ENCODE measurements at regions not wholly inside any gene's neighbourhood (a gene's known extent, or its start where the extent isn't known, plus 50 kb on each side); places are given as distances from the start of the nearest gene placed in this dataset.

- TF ChIP-seq, protein P1, sequence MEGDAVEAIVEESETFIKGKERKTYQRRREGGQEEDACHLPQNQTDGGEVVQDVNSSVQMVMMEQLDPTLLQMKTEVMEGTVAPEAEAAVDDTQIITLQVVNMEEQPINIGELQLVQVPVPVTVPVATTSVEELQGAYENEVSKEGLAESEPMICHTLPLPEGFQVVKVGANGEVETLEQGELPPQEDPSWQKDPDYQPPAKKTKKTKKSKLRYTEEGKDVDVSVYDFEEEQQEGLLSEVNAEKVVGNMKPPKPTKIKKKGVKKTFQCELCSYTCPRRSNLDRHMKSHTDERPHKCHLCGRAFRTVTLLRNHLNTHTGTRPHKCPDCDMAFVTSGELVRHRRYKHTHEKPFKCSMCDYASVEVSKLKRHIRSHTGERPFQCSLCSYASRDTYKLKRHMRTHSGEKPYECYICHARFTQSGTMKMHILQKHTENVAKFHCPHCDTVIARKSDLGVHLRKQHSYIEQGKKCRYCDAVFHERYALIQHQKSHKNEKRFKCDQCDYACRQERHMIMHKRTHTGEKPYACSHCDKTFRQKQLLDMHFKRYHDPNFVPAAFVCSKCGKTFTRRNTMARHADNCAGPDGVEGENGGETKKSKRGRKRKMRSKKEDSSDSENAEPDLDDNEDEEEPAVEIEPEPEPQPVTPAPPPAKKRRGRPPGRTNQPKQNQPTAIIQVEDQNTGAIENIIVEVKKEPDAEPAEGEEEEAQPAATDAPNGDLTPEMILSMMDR (IDR thresholded peaks at IDR 0.05; ENCODE audit: insufficient read depth, low read length), result no peak
- no peak for TF ChIP-seq POLR2AphosphoS5 (IDR thresholded peaks at IDR 0.05; ENCODE audit: low read depth)
- TF ChIP-seq, protein P2, sequence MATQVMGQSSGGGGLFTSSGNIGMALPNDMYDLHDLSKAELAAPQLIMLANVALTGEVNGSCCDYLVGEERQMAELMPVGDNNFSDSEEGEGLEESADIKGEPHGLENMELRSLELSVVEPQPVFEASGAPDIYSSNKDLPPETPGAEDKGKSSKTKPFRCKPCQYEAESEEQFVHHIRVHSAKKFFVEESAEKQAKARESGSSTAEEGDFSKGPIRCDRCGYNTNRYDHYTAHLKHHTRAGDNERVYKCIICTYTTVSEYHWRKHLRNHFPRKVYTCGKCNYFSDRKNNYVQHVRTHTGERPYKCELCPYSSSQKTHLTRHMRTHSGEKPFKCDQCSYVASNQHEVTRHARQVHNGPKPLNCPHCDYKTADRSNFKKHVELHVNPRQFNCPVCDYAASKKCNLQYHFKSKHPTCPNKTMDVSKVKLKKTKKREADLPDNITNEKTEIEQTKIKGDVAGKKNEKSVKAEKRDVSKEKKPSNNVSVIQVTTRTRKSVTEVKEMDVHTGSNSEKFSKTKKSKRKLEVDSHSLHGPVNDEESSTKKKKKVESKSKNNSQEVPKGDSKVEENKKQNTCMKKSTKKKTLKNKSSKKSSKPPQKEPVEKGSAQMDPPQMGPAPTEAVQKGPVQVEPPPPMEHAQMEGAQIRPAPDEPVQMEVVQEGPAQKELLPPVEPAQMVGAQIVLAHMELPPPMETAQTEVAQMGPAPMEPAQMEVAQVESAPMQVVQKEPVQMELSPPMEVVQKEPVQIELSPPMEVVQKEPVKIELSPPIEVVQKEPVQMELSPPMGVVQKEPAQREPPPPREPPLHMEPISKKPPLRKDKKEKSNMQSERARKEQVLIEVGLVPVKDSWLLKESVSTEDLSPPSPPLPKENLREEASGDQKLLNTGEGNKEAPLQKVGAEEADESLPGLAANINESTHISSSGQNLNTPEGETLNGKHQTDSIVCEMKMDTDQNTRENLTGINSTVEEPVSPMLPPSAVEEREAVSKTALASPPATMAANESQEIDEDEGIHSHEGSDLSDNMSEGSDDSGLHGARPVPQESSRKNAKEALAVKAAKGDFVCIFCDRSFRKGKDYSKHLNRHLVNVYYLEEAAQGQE (IDR thresholded peaks at IDR 0.05; ENCODE audit: insufficient replicate concordance, low read depth), result no peak
Measured at GRCh38 chr1:79928901-79929300, 922.4 kb upstream of the ADGRL4 start.
